B cell (primary cell): ENCODE measurements at regions not wholly inside any gene's neighbourhood (a gene's known extent, or its start where the extent isn't known, plus 50 kb on each side); places are given as distances from the start of the nearest gene placed in this dataset.

Experiments
- ATAC-seq: fragments of 200-7000 bp; cut with Tn5 transposase; one replicate; pipeline ENCODE4 v1.10.0; 2021; ENCODE audit warnings: low read depth, mild to moderate bottlenecking, moderate number of reproducible peaks, moderate library complexity
- CTCF ChIA-PET: fragments of 350-600 bp; sonication (Branson Sonifier 250); formaldehyde crosslinking; loops from one replicate; lab custom pipeline; 2021; ENCODE audit warnings: antibody characterized with exemption, inconsistent platforms; lab: Charles Lee
- POLR2A ChIA-PET: fragments of 350-600 bp; sonication (Branson Sonifier 250); formaldehyde crosslinking; loops from one replicate; lab custom pipeline; 2021; ENCODE audit warnings: antibody characterized with exemption; lab: Charles Lee
- DNase-seq: peaks from one replicate; pipeline ENCODE4 v3.0.0; 2013
- H2AFZ ChIP-seq: 2 replicates; pipeline ENCODE4 v1.6.1; 2012; ENCODE audit warnings: mild to moderate bottlenecking, low read depth, low read length; ENCODE audit not compliant: insufficient read depth, poor library complexity, severe bottlenecking
- H3K27ac ChIP-seq, 2 donors: 1 replicate in 1 of 2; 2 replicates in 1 of 2; pipeline ENCODE4 v1.5.1; 2012 to 2013; ENCODE audit warnings: low read length in 2 of 2, mild to moderate bottlenecking in 2 of 2, moderate library complexity in 1 of 2
- H3K27me3 ChIP-seq, 4 experiments: fragments of 200-600 bp in 1 of 4; sonication (generic) in 1 of 4; replicated peaks in 1 of 4; 1 replicate in 2 of 4; 2 replicates in 2 of 4; pipeline versions ENCODE4 v1.6.1 to v1.7.0; 2013 to 2016; ENCODE audit warnings: low read length in 3 of 4, mild to moderate bottlenecking in 2 of 4, mixed read lengths in 1 of 4, moderate library complexity in 1 of 4; ENCODE audit not compliant: insufficient read depth in 4 of 4, control insufficient read depth in 3 of 4; ENCODE audit errors: control extremely low read depth in 1 of 4
- H3K36me3 ChIP-seq, 2 experiments: replicated peaks in 1 of 2; 1 replicate in 1 of 2; 2 replicates in 1 of 2; pipeline versions ENCODE4 v1.6.1 to v1.7.1; 2013; ENCODE audit warnings: low read length in 1 of 2; ENCODE audit not compliant: insufficient read depth in 2 of 2, control insufficient read depth in 1 of 2; ENCODE audit errors: control extremely low read depth in 1 of 2, extremely low read depth in 1 of 2
- H3K4me1 ChIP-seq, 2 donors: fragments of 200-600 bp in 1 of 2; sonication (generic) in 1 of 2; 1 replicate in 1 of 2; 2 replicates in 1 of 2; pipeline versions ENCODE4 v1.5.1 to v1.6.1; 2013 to 2017; ENCODE audit warnings: low read length in 2 of 2; ENCODE audit not compliant: control insufficient read depth in 2 of 2, insufficient read depth in 2 of 2
- H3K4me2 ChIP-seq: replicated peaks from 2 replicates; pipeline ENCODE3; 2012; ENCODE audit warnings: mild to moderate bottlenecking, low read depth, low read length; ENCODE audit not compliant: poor library complexity, severe bottlenecking
- H3K4me3 ChIP-seq, 5 experiments: fragments of 200-600 bp in 1 of 5; sonication (generic) in 1 of 5; 1 replicate in 3 of 5; 2 replicates in 2 of 5; pipeline versions ENCODE4 v1.5.1 to v1.7.0; 2011 to 2016; ENCODE audit warnings: low read length in 4 of 5, mild to moderate bottlenecking in 4 of 5, low read depth in 2 of 5, control low read depth in 1 of 5, moderate library complexity in 1 of 5; ENCODE audit not compliant: insufficient read depth in 1 of 5; ENCODE audit errors: control extremely low read depth in 1 of 5, extremely low read depth in 1 of 5
- H3K79me2 ChIP-seq: fragments of 200-600 bp; sonication (generic); one replicate; pipeline ENCODE4 v1.6.0; 2016; ENCODE audit warnings: low read length; ENCODE audit not compliant: control insufficient read depth, insufficient read depth
- H3K9ac ChIP-seq: fragments of 200-600 bp; sonication (generic); 2 replicates; pipeline ENCODE4 v1.6.1; 2017; ENCODE audit warnings: mild to moderate bottlenecking, low read length, moderate library complexity
- H3K9me3 ChIP-seq, 3 donors: one replicate each; pipeline versions ENCODE4 v1.6.1 to v1.7.1; 2013; ENCODE audit warnings: low read length in 2 of 3; ENCODE audit not compliant: control insufficient read depth in 2 of 3, insufficient read depth in 1 of 3; ENCODE audit errors: control extremely low read depth in 1 of 3
- H4K20me1 ChIP-seq: 2 replicates; pipeline ENCODE4 v1.6.0; 2012; ENCODE audit warnings: mild to moderate bottlenecking, low read length; ENCODE audit not compliant: insufficient read depth, control insufficient read depth, poor library complexity, severe bottlenecking
- H3K27ac Mint-ChIP-seq: one replicate; pipeline ENCODE4 v1.8.0; 2021; ENCODE audit warnings: mixed read lengths
- H3K27me3 Mint-ChIP-seq: one replicate; pipeline ENCODE4 v1.8.0; 2021; ENCODE audit warnings: mixed read lengths
- H3K4me1 Mint-ChIP-seq: one replicate; pipeline ENCODE4 v1.8.0; 2021; ENCODE audit warnings: mixed read lengths
- H3K4me3 Mint-ChIP-seq: one replicate; pipeline ENCODE4 v1.8.0; 2021; ENCODE audit warnings: mixed read lengths
- H3K9me3 Mint-ChIP-seq: one replicate; pipeline ENCODE4 v1.8.0; 2022; ENCODE audit warnings: mixed read lengths; ENCODE audit not compliant: insufficient read depth
- EZH2 ChIP-seq: IDR thresholded peaks from 2 replicates; pipeline ENCODE4 v1.6.1; 2012; ENCODE audit warnings: borderline replicate concordance, low read depth, mild to moderate bottlenecking, moderate library complexity, low read length; ENCODE audit not compliant: insufficient read depth, poor library complexity, severe bottlenecking
- WGBS: methylation state at CpG from one replicate; pipeline ENCODE4 v1.1.5; 2013; ENCODE audit warnings: missing lambda C conversion rate; ENCODE audit not compliant: insufficient coverage; 5-methylcytosine and 5-hydroxymethylcytosine counted together
- intact Hi-C: fragments of 100-400 bp; cut with micrococcal nuclease; formaldehyde crosslinking; loops from one replicate; pipeline ENCODE4 v1.10.0; 2022
- TF ChIP-seq, protein P1 (sequence below): fragments of 200-600 bp; IDR thresholded peaks from one replicate; pipeline ENCODE4 v1.8.0; 2022; ENCODE audit warnings: antibody characterized with exemption, mild to moderate bottlenecking

DNA sequence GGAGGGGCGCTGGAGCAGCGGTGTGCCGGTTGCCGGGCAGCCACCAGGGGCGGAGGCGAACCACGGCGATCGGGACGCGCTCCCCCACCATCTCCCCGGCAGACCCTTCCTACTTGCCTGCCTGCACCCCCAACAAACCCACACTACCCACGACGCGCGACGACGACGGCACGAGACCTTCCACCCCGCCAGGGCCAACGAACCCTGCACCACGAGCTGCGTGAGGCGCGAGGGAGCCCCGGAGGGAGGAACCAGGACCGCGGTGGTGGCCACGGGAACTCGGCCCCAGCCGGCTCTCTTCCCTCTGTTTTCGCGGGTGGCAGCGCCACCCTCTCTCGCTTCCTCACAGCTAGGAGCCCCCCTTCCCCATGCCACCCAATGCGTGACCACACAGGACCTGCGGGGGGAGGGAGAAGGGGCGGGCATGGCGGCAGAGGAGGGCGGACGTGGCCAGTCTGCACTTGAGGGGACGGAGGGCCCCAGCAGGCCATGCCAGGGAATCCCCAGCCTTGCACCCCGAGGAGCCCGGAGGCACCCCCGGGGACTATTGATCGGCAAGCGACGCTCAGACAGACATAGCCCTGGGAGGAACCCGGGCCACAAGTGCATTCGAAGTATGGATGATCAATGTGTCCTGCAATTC is 1516.4 kb upstream of the DEFB115 start:
- no peak overlapping the region for H3K4me2 ChIP-seq
- DNase-seq (no peak), ATAC-seq (no peak)
- no peak overlapping the region for H3K9ac ChIP-seq
- H3K79me2 ChIP-seq: no peaks in the 10 kb centered on the region
- H2AFZ ChIP-seq: no peak overlapping the region
- no peak overlapping the region for H3K27ac Mint-ChIP-seq
- H3K9me3 ChIP-seq: peaks cover 0 to 45% (median 3%) of the 10 kb centered on the region in 3 donors
- H3K27ac ChIP-seq: no peak overlapping the region
- TF ChIP-seq EZH2: no peak
- TF ChIP-seq, protein P1, sequence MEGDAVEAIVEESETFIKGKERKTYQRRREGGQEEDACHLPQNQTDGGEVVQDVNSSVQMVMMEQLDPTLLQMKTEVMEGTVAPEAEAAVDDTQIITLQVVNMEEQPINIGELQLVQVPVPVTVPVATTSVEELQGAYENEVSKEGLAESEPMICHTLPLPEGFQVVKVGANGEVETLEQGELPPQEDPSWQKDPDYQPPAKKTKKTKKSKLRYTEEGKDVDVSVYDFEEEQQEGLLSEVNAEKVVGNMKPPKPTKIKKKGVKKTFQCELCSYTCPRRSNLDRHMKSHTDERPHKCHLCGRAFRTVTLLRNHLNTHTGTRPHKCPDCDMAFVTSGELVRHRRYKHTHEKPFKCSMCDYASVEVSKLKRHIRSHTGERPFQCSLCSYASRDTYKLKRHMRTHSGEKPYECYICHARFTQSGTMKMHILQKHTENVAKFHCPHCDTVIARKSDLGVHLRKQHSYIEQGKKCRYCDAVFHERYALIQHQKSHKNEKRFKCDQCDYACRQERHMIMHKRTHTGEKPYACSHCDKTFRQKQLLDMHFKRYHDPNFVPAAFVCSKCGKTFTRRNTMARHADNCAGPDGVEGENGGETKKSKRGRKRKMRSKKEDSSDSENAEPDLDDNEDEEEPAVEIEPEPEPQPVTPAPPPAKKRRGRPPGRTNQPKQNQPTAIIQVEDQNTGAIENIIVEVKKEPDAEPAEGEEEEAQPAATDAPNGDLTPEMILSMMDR: no peak
- H3K4me1 Mint-ChIP-seq: no peaks in the 10 kb centered on the region
- H3K4me3 Mint-ChIP-seq: no peak overlapping the region
- H3K27me3 ChIP-seq: no peaks in the 10 kb centered on the region
- H3K27me3 Mint-ChIP-seq: peaks cover 3% of the 10 kb centered on the region
- intact Hi-C loops: no loop called here
- CTCF ChIA-PET: no interaction called here
- peaks cover 15% of the 10 kb centered on the region for H3K9me3 Mint-ChIP-seq
- no peak overlapping the region for H3K4me3 ChIP-seq
- H3K36me3 ChIP-seq: no peaks in the 10 kb centered on the region
- no peaks in the 10 kb centered on the region for H3K4me1 ChIP-seq
- WGBS: 65% methylated on average over 30 of the region's 51 CpGs
- POLR2A ChIA-PET: no interaction called here
- no peaks in the 10 kb centered on the region for H4K20me1 ChIP-seq

DNA sequence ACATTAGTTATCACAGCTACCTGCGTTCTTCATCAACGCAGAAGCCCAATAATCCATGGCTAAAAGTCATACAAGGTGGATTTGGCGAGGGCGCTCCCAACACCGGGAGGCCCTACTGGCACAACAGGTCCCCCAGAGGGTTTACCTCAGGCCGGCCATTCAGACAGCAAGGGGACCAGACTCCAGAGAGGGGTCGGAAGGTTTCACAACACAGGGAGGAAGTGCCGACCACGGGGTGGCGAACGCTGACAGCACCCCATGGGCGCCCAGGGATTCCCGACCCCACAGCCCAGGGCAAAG is 1515.9 kb upstream of the DEFB115 start:
- Histone ChIP-seq H3K9ac (no peak overlapping the region), H3K27ac (no peak overlapping the region), H4K20me1 (no peaks in the 10 kb centered on the region), H3K36me3 (no peaks in the 10 kb centered on the region), H3K4me3 (no peak overlapping the region), H3K9me3 (peaks cover 0 to 45% (median 3%) of the 10 kb centered on the region in 3 donors), H3K79me2 (no peaks in the 10 kb centered on the region), H3K27me3 (no peaks in the 10 kb centered on the region), H2AFZ (no peak overlapping the region), H3K4me2 (no peak overlapping the region), H3K4me1 (no peaks in the 10 kb centered on the region)
- WGBS: 56% methylated on average over 12 of the region's 13 CpGs
- CTCF ChIA-PET: no interaction called here
- DNase-seq (no peak), ATAC-seq (no peak)
- H3K27me3 Mint-ChIP-seq: peaks cover 3% of the 10 kb centered on the region
- TF ChIP-seq, protein P1: no peak
- no peak for TF ChIP-seq EZH2
- no peak overlapping the region for H3K4me3 Mint-ChIP-seq
- intact Hi-C loops: no loop called here
- POLR2A ChIA-PET: no interaction called here
- peaks cover 14% of the 10 kb centered on the region for H3K9me3 Mint-ChIP-seq
- no peak overlapping the region for H3K27ac Mint-ChIP-seq
- no peaks in the 10 kb centered on the region for H3K4me1 Mint-ChIP-seq
